ENCODE measurements at regions not wholly inside any gene's neighbourhood (a gene's known extent, or its start where the extent isn't known, plus 50 kb on each side); places are given as distances from the start of the nearest gene placed in this dataset.

GRCh38 chr13:107742544-107742943 is 472.8 kb downstream of the LIG4 start:
- TF ChIP-seq CTCF (IDR thresholded peaks at IDR 0.05; ENCODE audit: insufficient read depth, low read length, poor library complexity, severe bottlenecking) (no peak), EZH2phosphoT487 (conservative IDR thresholded peaks at IDR 0.05; ENCODE audit: low read length) (no peak)

Data from SU-DHL-6 (cell line).